NCI-H748 (cell line): ENCODE measurements at regions not wholly inside any gene's neighbourhood (a gene's known extent, or its start where the extent isn't known, plus 50 kb on each side); places are given as distances from the start of the nearest gene placed in this dataset.

Experiments
- DNase-seq: peaks from one replicate; lab custom pipeline; 2025; ENCODE audit not compliant: unreplicated experiment; lab: John Stamatoyannopoulos, UW

DNA sequence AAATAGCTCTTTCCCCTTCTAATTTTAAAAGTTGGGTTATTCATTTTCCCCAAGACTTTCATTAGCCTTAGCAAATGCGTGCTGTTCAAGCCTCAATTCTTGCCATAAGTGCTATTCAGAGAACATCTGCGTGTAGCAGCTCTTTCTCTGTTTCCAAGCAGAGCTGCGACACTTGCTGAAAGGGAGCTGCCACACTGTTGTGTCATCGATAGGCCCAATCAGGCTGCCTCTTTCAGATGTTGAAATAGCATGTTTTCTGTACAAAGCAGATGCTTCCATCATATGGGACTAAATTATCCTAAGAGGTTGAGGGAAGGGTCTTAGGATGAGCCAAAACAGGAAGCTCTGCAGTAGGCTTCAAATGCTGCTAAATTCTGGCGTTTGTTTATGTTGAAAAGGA lies 220.9 kb upstream of the CDC14C start:
- DNase-seq: no peak

DNA sequence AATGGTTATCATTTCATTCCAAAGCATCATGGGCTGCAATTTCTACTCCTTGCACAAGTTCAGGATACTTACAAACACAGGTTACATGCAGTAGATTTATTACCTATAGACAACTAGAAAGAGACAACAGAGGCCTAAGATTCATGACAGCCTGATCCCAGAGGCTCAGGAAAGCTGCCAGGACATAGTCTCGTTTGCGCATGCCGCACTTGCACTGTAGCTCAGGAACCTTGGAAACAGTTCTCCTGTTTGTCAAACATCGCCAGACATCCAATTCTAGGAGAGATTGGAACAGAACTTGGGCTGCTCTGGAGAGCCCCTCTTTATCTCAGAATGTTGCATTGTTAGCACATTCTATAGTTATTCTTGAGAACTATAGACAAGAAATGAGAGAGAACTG lies 216.2 kb upstream of the CDC14C start:
- no peak for DNase-seq

DNA sequence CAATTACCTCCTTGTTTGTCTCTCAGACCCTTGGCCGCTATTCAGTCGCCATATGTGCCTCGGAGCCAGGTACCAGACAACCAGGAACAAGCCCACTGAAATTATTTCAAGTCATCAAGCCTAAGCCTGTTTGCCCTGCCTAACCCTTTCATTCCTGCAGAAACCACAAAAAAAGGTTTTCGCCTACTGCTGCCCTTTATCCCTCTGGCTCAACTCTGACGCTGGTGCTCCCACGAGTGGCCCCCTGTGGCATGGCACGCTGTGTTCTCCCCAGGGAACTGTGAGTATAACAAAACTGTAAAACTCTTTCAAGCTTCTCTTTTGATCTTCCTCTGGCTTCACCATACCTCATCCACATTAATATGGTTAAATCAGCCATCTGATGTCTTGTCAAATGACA lies 215.7 kb upstream of the CDC14C start:
- DNase-seq: no peak

DNA sequence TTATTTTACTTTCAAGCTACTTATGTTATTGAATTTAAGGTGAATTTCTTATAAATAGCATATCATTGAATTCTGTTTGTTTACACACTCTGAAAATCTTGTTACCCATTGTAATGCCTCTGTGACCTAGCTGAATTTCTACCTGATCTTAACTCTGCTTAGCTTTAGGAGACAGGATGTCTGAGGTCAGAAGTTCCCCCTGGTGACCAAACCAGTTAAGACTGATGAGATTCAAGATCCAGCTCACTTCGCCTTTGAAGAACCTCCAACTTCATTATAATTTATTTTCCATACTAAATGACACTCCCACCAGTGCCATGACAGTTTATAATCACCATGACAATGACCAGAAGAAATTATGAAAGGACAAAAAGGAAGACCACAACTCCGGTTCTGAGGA lies 213.4 kb upstream of the CDC14C start:
- DNase-seq: no peak

DNA sequence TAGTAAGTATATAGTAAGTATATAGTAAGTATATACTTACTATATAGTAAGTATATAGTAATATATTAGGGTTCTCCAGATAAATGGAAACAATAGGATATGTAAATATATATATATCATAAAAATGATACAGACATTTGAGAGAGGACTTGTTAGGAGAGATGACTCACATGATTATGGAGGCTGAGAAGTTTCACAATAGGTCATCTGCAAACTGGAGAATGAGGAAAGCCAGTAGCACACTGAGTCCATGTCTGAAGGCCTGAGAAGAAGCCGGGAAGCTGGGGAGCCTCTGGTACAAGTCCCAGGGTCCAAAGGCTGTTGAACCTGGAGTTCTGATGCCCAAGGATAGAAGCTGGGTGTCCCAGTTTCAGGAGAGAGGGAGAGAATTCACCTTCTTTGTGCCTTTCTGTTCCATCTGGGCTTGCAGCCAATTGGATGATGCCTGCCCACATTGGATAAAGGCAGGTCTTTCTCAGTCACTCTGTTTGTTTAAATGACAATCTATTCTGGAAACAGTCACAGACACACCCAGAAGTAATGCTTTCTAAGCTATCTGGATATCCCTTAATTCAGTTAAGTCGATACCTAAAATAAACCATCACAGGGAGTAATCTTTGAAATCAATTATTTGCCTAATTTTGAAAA lies 205.5 kb upstream of the CDC14C start:
- DNase-seq: peak; percentile 68

DNA sequence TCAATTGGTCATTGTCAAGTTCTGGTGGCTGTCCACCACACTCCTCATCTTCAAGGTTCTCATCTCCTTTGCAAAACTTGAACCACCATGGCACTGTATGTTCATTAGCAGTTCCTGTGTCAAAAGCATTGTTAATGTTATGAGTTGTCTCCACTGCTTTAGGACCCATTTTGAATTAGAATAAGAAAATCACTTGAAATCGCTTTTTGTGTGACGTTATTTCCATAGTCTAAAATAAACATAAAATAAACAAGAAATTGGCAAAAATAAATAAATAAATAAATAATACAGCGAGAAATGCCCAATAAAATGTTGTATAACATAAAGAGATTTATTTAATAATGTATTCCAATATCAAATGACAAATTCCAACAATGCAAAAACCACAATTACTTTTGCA lies 195.5 kb upstream of the CDC14C start:
- DNase-seq: no peak

DNA sequence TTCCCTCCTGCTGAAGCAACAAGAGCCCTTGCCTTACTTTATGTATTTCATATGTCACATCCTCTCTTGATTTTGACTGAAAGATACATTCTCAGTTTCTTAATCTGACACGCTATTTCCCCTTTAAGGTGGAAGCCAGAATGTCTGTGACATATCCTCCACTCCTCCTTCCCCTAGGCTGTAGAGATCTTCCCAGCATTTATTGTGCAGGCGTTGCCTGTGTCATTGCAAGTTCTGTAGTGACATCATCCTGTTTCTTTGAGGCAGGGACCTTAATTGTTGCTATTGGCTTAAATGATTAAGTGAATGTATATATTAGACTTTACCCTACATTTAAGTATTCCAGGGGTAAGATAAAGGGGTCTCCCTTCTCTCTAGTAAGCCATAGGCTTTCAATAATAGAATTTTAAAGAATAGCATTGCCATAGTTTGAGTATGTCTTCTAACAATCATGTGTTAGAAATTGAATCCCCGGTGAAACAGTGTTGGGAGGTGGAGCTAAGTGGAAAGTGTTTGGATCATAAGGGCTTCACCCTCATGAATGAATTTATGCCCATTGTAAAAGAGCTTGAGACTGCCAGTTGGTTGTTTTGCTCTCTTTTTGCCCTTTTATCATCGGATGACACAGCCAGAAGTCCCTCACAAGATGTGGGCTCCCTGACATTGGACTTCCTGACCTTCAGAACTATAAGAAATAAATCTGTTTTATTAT lies 189.5 kb upstream of the CDC14C start:
- peak; percentile 62 for DNase-seq

DNA sequence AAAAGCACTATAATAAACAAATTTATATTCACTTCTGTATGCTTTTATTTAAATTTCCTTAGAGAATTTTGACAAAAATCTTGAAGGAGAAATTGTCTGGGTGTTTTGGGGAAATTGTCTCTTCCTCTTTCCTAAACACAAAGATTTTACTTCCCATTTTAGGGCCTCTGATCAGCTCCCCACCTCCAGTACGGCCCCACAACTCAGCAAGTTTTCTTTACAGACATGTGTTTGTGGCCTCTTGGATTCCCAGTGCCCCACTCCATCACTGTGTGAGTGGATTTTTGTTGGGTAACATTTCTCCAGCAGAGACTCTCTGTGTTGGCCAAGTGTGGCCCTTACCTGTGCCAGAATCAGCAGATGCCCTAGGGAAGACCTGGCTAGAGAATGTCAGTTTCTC lies 182.8 kb upstream of the CDC14C start:
- peak; percentile 61 for DNase-seq

DNA sequence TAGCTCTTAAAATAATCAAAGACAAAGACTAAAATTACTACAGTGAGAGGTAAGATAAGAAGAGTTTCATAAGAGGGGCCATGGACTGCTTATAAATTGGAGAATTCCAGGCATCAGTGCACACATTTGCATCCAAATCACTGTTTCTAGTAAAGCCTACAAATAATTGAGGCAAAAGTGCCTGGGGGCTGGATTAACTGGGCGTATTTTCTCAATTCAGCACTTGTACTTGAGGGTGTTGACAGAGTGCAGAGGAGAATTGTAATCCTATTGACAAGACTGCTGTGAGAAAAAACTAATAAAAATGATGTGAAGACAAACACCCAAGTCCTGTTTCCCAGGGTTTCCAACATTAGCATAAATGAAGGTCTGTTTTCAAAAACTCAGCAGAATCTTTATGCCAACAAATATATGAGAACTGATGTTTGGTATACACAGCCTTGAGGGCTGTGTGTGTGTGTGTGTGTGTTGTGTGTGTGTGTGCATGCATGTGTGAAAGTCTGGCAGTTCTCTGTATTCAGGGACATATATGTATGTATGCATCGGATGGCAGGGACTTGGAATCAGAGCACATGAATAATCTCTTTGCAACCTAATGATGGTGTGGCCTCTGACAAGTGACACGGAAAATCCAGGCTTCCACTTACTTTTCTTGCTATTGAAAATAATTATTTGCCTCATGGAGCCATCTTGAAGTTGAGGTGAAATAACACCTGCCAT lies 182.1 kb upstream of the CDC14C start:
- DNase-seq: peak; percentile 97

DNA sequence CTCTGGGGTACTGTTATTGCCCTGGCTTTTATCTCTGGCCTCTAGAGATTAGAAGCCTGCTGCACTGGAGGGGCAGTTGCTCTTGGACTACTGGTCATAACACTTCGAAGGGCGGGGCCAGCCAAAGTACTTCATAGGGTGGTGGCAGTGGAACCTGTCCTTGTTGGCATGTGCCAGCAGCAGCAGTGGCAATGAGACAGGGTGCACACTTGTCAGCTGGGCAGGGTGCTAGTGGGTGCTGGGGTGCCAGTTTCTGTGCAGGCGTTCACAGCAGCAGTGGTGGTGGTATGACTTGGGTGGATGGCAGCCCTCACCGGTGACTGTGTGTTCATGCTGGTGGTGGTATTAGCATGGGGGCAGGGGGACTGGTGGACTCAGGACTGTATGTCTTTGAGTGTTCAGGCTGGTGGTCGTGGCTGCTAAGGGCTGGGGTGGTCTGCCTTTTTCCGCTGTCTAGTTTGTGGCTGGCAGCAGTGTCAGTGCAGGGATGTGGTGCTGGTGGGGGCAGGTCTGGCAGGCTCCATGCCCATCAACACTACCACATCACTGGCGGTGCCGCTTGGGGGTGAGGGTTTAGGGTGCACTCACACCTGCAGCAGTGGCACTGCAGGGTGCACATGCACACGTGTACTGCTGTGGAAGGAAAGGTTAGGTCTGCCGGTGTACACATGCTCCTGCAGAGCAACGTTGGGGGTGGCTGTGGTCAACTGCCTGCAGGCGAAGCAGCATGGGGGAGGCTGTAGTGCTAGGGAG lies 176.1 kb upstream of the CDC14C start:
- no peak for DNase-seq

DNA sequence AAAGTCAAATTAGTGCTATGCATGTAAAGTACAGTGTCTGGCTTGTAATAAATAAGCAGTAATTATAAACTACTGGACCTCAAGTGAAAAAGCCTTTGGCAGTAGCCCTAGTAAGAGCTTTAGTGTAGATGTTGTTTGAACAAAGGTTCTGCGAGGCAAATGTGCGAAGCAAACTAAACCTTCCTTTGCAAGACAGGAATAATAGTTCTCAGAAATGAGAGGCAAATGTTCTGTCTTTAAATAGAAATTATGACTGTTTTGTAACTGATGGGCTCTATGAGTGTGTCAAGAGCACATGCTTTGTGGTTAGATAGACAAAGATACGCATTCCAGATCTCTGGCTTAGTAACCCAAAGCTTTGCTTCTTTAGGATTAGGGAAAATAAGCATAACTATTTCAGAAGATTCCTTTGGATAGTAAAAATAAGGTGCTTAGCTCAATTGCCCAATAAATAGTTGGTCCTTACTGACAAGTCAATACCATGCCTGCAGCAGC lies 169.2 kb upstream of the CDC14C start:
- no peak for DNase-seq

DNA sequence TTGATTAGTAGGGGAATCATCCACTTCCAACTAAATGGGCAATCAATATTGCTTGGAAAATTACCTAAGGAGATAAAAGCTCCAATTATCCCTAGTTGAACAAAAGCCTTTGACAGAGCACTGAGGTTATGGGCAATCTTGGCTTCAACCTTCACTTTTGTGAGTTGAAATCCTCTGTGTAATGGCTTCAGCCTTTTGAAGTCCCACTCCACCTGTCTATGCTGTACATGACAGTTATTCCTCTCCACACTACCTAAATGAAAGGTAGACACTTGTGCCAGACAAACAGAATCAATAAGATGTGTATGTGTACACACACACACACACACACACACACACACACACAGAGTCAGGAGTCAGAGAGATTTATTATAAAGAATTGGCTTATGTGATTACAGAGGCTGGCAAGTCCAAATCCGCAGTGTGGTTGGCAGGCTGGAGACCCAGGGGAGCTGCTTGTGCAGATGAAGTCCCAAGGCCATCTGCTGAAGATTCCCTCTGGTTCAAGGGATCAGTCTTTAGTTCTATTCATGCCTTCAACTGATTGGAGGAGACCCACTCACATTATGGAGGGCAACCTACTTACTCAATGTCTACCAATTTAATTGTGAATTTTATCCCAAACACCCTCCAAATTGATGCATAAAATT lies 164.8 kb upstream of the CDC14C start:
- DNase-seq: peak; percentile 91

DNA sequence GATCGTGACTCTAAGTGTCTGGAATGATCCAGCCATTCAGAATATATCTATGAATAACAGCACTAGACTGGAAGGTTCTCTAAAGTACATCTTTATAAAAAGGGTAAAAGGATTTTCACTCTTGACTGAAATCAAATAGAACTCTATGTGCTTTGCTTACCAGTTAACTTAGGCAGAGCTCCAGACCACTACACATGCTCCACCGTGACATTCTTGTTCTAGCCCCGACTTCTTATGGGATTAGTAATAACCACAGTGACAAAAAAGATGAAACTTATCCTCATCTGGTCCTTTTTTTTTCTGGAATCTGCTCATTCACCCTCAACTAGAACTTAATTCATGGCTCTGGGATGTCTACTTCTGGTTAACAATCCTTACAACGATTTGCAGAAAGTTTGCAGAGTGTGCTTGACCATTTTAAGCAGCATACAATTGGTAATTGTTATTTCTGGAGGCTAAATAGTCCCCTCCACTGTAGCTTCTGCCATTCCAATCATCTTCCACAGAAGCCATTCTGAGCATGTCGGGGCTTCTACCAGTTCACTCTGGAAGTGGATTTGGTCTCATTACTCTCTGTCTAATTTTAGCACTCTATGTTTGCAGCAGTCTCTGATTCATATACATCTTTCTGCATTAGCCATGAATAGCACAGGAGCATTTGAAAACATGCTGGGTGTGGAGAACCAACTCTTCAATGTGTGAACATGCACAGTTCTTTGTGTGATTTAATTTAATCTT lies 163.7 kb upstream of the CDC14C start:
- no peak for DNase-seq

DNA sequence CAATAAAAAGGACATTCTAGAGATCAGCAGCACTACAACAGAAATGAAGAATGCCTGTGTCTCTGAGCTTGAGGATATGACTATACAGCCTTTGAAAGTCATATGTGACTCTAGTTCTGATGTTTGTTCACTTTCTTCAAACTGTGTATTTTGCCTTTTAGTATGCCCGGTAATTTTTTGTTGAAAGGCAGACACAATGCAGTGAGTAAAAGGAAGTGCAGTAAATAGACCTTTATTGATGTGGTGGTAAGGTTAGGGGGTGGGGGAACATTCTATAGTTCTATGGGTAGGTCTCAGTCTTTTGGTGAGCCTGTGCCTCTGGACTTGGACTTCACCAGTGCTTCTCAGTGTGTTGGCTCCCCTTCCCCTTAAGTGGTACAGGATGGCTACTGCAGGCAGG lies 143.5 kb upstream of the CDC14C start:
- DNase-seq: no peak

DNA sequence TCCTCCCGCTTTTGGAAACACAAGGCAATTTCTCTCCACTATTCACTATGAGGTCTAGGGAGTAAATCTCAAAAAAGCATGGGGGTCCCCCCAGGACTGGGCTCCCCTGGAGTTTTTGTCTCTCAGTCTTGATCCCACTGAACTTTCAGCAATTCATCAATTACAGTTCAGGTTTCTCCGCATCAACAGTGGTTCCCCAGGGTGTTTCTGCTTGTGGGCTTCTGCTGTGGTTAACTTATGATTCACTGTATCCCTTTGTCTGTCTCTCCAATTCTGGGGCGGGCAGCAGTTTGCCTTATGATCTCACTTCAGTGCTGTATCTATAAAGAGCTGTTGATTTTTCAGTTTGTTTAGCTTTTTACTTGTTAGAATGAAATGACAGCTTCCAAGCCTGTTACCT lies 142.6 kb upstream of the CDC14C start:
- peak; percentile 77 for DNase-seq

DNA sequence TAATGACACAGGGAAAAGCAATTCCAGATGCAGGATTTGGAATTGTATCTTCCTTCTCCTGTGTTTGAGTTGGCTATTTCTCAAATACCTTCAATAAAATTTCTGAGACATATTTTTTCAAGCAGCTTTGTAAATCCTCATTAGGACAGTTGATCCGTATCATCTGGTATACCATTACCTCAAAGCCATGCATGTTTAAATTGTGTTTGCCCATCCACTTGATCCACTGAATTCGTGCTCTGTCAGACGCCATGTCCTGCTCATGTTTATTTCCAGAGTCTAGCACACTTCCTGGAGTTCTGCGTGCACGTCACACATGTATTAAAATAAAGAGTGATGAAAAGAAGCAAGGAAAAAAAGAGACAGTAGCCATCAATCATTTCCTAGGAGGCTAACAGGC lies 141.8 kb upstream of the CDC14C start:
- DNase-seq: peak; percentile 90

DNA sequence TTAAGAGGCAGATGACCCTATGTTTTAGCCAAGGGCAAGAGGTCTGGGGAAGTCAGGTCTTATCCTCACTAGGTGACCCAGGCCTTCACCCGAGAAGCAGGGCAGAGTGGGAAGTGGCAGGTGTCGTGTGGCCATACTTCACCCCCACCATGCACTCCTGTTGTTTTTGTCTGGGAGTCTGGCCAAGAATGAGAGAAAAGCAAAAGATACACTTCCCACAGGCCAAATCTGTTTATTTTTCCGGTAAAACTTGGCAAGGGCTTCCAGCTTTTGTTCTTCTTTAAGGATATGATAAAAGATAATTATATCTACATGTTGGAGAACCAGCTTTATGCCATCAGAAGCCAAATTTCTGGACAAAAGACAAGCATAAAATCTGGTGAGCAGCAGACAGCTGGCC lies 137.4 kb upstream of the CDC14C start:
- peak; percentile 97 for DNase-seq

DNA sequence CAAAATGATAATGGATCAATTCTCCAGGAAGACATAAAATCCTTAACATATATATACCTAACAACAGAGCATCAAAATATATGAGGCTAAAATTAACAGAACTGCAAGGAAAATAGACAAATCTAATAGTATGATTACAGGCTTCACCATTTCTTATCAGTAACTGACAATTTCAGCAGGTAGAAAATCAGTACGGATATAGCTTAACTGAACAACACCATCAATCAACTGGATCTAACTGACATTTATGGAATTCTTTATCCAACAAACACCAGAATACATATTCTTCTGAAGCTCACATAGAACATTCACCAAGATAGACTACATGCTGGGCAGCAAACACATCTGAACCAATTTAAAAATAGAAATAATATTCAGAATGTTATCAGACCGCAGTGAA lies 121.1 kb upstream of the CDC14C start:
- DNase-seq: no peak

DNA sequence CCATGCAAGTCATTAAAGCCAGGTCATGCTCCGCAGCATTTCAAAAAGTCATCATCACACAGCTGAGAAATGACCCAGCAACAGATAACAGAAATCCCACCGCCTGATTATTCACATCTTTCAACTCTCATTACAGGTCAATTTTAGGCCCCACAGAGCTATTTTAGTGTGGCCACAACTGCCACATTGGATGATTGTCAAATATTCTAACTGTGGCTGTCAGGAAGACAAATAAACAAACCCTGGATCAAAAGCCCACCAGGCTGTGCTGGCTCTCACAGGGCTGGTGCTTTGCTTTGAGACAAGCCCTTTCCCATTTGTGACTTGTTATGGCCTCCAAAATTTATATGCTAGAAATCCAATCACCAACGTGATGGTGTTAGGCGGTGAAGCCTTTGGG lies 117.6 kb upstream of the CDC14C start:
- no peak for DNase-seq

DNA sequence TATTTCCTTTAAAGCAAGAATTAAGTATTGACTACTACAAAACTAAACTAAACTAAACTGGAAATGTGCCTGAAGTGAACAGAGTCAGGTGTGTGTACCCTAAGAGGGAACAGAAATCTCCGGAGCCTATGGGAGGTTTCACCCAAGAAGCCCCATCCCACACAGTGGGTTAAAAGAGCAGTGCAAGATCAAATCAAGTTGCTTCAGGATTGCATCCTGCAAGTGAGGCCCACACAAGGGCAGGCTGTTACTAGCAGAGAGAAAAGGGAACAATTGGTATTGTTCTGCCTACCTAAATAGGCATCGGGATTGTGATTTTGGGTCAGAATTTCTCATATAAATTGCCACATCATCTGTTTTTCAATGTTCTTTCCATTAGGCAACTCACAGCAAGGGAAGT lies 113.3 kb upstream of the CDC14C start:
- DNase-seq: no peak
